ENCODE measurements at regions not wholly inside any gene's neighbourhood (a gene's known extent, or its start where the extent isn't known, plus 50 kb on each side); places are given as distances from the start of the nearest gene placed in this dataset.
"Not testable (repeated sequence)": the region's sequence is repeated elsewhere in the genome, so short reads cannot be mapped to it uniquely, and the experiment has no call there.

DNA sequence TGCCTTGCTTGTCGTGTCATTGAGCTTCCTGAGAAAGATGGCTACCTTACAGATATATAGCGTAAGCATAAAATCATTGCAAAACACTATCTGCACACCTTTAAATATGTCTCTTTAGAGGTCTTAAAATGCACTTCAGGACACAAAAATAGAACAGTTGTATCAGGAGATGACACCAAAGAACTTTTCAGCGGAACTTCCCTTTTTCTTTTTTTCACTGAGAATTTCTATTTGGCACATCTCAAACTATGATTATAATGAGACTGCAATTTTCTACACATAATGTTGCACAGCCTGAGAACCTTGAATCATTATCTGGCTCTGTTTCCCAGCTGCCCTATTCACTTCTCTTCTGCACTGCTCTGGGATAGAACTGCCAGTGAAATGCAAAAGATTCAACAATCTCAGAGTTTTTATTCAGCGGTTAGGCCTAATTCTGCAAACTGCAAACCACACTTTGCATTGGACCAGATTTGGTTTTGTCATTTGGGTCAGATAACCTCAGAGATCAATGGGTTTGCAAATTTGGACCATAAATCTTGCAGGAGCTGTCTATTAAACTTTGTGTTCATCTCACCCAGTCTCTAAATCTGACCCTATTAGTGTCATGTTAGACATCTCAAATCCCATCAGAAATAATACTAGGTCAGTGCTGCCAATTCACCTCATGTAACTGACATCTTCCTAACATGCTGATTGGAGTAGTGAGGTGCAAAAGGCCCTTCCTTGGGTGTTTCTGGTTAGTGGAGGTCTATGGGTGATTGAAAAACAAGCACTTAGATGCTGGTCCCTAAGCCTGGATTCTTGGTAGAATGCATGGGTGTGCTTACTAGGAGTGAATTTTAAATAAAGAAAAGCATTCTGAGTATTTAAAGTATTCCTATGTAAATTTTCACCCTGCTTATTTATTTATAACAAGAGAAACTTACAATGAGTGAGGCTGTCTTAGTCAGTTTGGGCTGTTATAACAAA lies 382.7 kb downstream of the UTRN start:
- H3K9ac ChIP-seq (ENCODE audit: low read depth, low read length) = no peak overlapping the region
- peaks cover 3% of the 10 kb centered on the region for H3K4me1 ChIP-seq (ENCODE audit: insufficient read depth, low read length)
- H3K36me3 ChIP-seq (ENCODE audit: insufficient read depth, low read depth, low read length) = no peaks in the 10 kb centered on the region
- no peak overlapping the region for H3K27ac ChIP-seq (ENCODE audit: low read length)
- no peaks in the 10 kb centered on the region; the same call in 1 of the 2 replicates for H3K9me3 ChIP-seq (ENCODE audit: insufficient read depth, low read depth, low read length)
- H3K4me3 ChIP-seq (ENCODE audit: low read length) = no peak overlapping the region
- no peaks in the 10 kb centered on the region for H3K27me3 ChIP-seq (ENCODE audit: insufficient read depth, low read length)

DNA sequence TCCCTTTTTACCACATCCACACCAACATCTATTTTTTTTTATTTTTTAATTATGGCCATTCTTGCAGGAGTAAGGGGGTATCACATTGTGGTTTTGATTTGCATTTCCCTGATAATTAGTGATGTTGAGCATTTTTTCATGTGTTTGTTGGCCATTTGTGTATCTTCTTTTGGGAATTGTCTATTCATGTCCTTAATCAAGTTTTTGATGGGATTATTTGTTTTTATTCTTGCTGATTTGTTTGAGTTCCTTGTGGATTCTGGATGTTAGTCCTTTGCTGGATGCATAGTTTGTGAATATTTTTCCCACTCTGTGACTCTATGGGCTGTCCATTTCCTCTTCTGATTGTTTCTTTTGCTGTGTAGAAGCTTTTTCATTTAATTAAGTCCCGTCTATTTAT lies 385.1 kb downstream of the UTRN start:
- H3K9me3 ChIP-seq (ENCODE audit: insufficient read depth, low read depth, low read length) = peaks cover 14% of the 10 kb centered on the region; the same call in 1 of the 2 replicates
- H3K27me3 ChIP-seq (ENCODE audit: insufficient read depth, low read length); H3K36me3 ChIP-seq (ENCODE audit: insufficient read depth, low read depth, low read length); H3K9ac ChIP-seq (ENCODE audit: low read depth, low read length); H3K27ac ChIP-seq (ENCODE audit: low read length); H3K4me1 ChIP-seq (ENCODE audit: insufficient read depth, low read length); H3K4me3 ChIP-seq (ENCODE audit: low read length): not testable (repeated sequence)

DNA sequence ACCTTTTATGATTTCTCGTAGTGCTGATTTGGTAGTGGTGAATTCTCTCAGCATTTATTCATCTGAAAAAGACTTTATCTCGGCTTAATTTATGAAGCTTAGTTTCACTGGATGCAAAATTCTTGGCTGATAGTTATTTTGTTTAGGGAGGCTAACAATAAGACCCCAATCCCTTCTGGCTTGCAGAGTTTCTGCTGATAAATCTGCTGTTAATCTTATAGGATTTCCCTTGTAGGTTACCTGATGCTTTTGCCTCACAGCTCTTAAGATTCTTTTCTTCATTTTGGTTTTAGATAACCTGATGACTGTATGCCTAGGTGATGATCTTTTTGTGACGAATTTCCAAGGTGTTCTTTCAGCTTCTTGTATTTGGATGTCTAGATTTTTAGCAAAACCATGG lies 388.7 kb downstream of the UTRN start:
- Histone ChIP-seq H3K9ac (ENCODE audit: low read depth, low read length) (no peak overlapping the region), H3K4me3 (ENCODE audit: low read length) (no peak overlapping the region), H3K4me1 (ENCODE audit: insufficient read depth, low read length) (no peaks in the 10 kb centered on the region), H3K27me3 (ENCODE audit: insufficient read depth, low read length) (no peaks in the 10 kb centered on the region), H3K36me3 (ENCODE audit: insufficient read depth, low read depth, low read length) (no peaks in the 10 kb centered on the region), H3K9me3 (ENCODE audit: insufficient read depth, low read depth, low read length) (peaks cover 14% of the 10 kb centered on the region; the same call in 1 of the 2 replicates), H3K27ac (ENCODE audit: low read length) (no peak overlapping the region)

DNA sequence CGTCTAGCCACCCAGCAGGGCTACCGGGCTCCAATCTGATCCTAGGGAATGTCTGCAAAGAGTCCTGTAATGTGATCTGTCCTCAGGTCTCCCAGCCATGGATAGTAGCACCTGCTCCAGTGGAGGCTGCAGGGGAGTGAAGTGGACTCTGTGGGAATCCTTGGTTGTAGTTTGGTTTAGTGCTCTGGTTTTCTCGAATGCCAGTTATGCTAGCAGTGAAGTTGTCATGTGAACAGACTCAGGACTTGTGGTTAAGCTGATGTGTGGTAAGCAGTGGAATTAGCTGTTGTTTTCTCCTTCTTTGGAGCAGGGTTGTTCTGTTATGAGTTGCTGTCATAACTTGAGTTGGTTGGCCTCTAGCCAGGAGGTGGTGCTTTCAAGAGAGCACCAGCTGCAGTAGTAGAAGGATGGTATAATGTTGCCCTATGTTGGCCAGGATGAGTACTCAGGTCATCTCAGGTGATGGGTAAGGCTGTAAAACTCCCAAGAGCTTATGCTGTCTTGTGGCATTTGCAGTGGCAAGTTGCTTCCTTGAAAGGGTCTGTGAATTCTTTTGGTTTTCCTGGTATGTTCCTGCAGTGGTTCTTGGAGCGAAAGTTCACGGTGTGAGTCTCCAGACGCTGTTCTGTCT lies 390.2 kb downstream of the UTRN start:
- Histone ChIP-seq H3K4me1 (ENCODE audit: insufficient read depth, low read length) (no peaks in the 10 kb centered on the region), H3K9ac (ENCODE audit: low read depth, low read length) (no peak overlapping the region), H3K27ac (ENCODE audit: low read length) (no peak overlapping the region), H3K36me3 (ENCODE audit: insufficient read depth, low read depth, low read length) (peaks cover 1% of the 10 kb centered on the region), H3K4me3 (ENCODE audit: low read length) (no peak overlapping the region), H3K27me3 (ENCODE audit: insufficient read depth, low read length) (no peaks in the 10 kb centered on the region), H3K9me3 (ENCODE audit: insufficient read depth, low read depth, low read length) (peaks cover 14% of the 10 kb centered on the region; the same call in 1 of the 2 replicates)

DNA sequence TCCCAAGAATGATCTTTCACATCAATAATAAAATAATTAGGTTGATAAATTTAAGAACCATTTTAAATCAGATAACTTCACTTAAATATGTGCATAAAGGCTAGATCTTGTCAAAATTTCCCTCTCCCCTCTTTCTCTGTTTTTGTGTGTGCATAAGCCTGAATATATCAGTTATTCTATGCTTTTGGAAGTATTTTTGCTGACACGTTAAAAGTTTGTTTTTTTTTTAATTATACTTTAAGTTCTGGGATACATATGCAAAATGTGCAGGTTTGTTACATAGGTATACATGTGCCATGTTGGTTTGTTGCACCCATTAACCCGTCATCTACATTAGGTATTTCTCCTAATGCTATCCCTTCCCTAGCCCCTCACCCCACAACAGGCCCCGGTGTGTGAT lies 391.2 kb downstream of the UTRN start:
- H3K9ac ChIP-seq (ENCODE audit: low read depth, low read length); H3K4me3 ChIP-seq (ENCODE audit: low read length); H3K27ac ChIP-seq (ENCODE audit: low read length); H3K36me3 ChIP-seq (ENCODE audit: insufficient read depth, low read depth, low read length); H3K4me1 ChIP-seq (ENCODE audit: insufficient read depth, low read length); H3K27me3 ChIP-seq (ENCODE audit: insufficient read depth, low read length): not testable (repeated sequence)
- peaks cover 14% of the 10 kb centered on the region; the same call in 1 of the 2 replicates for H3K9me3 ChIP-seq (ENCODE audit: insufficient read depth, low read depth, low read length)

DNA sequence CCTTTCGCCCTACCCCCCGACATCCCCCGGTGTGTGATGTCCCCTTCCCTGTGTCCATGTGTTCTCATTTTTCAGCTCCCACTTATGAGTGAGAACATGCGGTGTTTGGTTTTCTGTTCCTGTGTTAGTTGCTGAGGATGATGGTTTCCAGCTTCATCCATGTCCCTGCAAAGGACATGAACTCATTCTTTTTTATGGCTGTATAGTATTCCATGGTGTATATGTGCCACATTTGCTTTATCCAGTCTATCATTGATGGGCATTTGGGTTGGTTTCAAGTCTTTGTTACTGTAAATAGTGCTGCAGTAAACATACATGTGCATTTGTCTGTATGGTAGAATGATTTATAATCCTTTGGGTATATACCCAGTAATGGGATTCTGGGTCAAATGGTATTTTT lies 392.1 kb downstream of the UTRN start:
- not testable (repeated sequence) for H3K4me3 ChIP-seq (ENCODE audit: low read length); H3K27me3 ChIP-seq (ENCODE audit: insufficient read depth, low read length); H3K36me3 ChIP-seq (ENCODE audit: insufficient read depth, low read depth, low read length); H3K4me1 ChIP-seq (ENCODE audit: insufficient read depth, low read length); H3K9ac ChIP-seq (ENCODE audit: low read depth, low read length); H3K27ac ChIP-seq (ENCODE audit: low read length)
- peaks cover 14% of the 10 kb centered on the region; the same call in 1 of the 2 replicates for H3K9me3 ChIP-seq (ENCODE audit: insufficient read depth, low read depth, low read length)

DNA sequence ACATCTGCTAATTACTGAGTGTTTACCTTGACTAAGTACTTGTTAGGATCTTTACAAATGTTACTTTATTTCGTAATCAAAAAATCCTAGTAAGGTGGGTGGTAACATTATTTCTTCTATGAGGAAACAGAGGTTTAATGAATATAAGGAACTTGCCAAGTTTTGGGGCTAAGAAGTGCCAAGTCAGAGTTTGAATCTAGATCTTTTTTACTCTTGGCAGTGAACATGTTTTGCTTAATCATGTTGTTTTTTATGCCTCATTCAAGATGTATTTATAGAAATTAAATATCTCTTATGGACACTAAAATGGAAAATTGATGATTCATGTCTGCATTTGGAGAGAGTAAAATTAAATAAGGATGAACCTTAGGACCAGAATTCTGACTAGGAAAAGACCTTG lies 393.7 kb downstream of the UTRN start:
- Histone ChIP-seq H3K9ac (ENCODE audit: low read depth, low read length) (no peak overlapping the region), H3K36me3 (ENCODE audit: insufficient read depth, low read depth, low read length) (peaks cover 8% of the 10 kb centered on the region), H3K4me1 (ENCODE audit: insufficient read depth, low read length) (no peaks in the 10 kb centered on the region), H3K4me3 (ENCODE audit: low read length) (no peak overlapping the region), H3K27me3 (ENCODE audit: insufficient read depth, low read length) (no peaks in the 10 kb centered on the region), H3K27ac (ENCODE audit: low read length) (no peak overlapping the region), H3K9me3 (ENCODE audit: insufficient read depth, low read depth, low read length) (peaks cover 7% of the 10 kb centered on the region; the same call in 1 of the 2 replicates)

DNA sequence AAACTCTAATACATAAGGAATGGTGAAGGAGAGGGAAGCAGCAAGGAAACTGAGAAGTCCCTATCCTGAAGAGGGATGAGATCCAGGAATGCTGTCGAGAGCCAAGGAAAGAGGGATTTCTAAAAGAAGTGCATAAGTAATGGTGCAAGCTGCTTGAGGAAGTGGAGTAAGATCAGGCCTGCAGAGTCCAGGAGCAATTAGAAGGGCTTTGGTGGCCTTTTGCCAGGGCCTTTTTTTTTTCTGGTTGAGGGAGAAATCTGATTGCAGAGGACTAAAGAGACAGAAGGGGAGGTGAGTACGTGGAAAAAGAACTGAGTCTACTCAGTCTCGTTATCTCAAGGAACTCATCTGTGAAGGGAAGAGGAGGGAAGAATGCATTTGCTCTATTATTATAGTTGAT lies 396.2 kb downstream of the UTRN start:
- no peaks in the 10 kb centered on the region for H3K27me3 ChIP-seq (ENCODE audit: insufficient read depth, low read length)
- no peak overlapping the region for H3K9ac ChIP-seq (ENCODE audit: low read depth, low read length)
- peaks cover 8% of the 10 kb centered on the region for H3K36me3 ChIP-seq (ENCODE audit: insufficient read depth, low read depth, low read length)
- H3K27ac ChIP-seq (ENCODE audit: low read length) = no peak overlapping the region
- no peak overlapping the region for H3K4me3 ChIP-seq (ENCODE audit: low read length)
- no peaks in the 10 kb centered on the region for H3K9me3 ChIP-seq (ENCODE audit: insufficient read depth, low read depth, low read length)
- H3K4me1 ChIP-seq (ENCODE audit: insufficient read depth, low read length) = 0 out of 2 replicates have a peak, but pooled peaks cover 1% of the 10 kb centered on the region

DNA sequence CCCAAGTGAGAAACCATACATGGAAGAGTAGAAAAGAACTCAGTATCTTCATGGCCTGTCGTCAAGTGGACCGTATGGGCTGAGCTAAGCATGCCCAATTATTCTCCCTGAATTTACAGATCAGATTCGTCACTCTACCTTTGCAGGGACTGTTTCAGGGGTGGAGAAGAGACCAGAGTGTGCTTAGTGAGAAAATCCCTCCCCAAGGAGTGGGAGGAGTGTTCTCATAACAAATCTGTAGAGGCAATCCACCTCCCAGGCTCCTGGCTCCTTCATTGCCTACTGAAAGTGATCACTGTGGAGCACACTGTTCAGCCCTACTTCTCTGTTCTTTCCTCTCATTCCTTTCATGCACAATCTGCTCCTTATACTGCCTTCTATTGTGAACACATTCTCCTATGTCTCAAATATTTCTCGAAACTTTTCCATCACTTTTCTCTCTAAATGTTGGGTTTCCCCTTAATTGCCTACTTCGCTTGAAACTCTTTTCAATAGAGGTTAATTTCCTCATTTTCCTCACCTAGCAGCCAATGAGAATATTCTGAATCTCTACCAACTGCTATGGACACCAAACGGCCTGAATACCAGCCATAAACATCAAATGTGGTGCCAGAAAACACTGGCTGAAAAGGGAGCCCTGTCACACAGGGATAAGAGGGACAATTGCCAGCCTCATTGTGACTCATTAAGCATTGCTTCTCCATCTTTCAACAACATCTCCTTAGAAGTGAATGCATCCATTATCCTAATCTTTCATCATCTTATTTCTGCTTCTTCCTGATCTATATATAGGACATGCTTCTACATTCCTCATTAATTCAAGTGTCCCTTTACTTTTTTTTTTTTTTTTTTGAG lies 398.3 kb downstream of the UTRN start:
- H3K27ac ChIP-seq (ENCODE audit: low read length) = no peak overlapping the region
- no peak overlapping the region for H3K4me3 ChIP-seq (ENCODE audit: low read length)
- no peak overlapping the region for H3K9ac ChIP-seq (ENCODE audit: low read depth, low read length)
- H3K4me1 ChIP-seq (ENCODE audit: insufficient read depth, low read length) = 0 out of 2 replicates have a peak, but pooled peaks cover 10% of the 10 kb centered on the region
- peaks cover 8% of the 10 kb centered on the region for H3K36me3 ChIP-seq (ENCODE audit: insufficient read depth, low read depth, low read length)
- H3K27me3 ChIP-seq (ENCODE audit: insufficient read depth, low read length) = no peaks in the 10 kb centered on the region
- H3K9me3 ChIP-seq (ENCODE audit: insufficient read depth, low read depth, low read length) = peaks cover 4% of the 10 kb centered on the region; the same call in 1 of the 2 replicates

DNA sequence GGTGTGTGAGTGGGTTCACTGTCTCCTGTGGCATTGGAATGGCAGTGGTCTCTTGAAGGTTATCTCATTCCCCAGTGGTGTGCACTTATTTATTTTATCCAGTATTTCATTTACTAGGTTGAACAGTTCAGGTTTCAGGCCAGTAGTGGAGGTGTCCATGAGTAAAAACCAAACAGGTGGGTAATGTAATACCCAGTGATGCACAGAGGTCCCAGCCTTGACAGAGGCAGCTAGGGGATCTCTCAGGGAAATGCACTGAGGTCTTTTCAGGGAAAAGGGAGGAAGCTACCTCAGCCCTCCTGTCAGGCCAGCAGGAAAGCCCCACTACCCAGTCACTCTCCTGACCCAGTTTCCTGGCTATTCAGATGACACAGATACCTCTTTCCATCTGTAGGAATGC lies 403.6 kb downstream of the UTRN start:
- Histone ChIP-seq H3K9ac (ENCODE audit: low read depth, low read length) (no peak overlapping the region), H3K36me3 (ENCODE audit: insufficient read depth, low read depth, low read length) (peaks cover 4% of the 10 kb centered on the region; the same call in 1 of the 2 replicates), H3K27ac (ENCODE audit: low read length) (no peak overlapping the region), H3K27me3 (ENCODE audit: insufficient read depth, low read length) (no peaks in the 10 kb centered on the region), H3K4me1 (ENCODE audit: insufficient read depth, low read length) (peaks cover 14% of the 10 kb centered on the region; the same call in 1 of the 2 replicates), H3K4me3 (ENCODE audit: low read length) (no peak overlapping the region), H3K9me3 (ENCODE audit: insufficient read depth, low read depth, low read length) (peaks cover 11% of the 10 kb centered on the region)

DNA sequence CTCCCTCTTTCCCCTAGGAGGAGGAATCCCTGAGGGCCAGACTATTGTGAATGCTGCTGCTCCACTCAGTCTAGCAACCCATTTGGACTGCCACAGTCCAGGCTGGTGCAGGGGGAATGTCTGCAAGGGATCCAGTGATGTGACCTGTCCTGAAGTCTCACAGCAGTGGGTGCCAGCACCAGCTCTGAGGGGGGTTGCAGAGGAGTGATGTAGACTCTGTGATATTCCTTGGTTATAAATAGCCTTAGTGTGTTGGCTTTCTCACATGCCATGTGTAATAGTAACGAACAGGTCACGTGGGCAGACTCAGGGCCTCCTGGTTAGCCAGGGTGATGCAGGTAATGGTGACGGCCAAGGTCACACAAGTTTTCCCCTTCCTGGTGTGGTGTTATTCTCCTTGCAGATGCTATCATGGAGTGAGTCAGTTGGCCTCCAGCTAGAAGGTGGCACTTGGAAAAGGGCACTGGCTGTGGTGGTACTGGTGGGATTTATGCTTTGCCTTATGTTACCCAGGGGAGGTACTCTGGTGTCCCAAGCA lies 404.4 kb downstream of the UTRN start:
- Histone ChIP-seq H3K27me3 (ENCODE audit: insufficient read depth, low read length) (no peaks in the 10 kb centered on the region), H3K4me3 (ENCODE audit: low read length) (no peak overlapping the region), H3K9ac (ENCODE audit: low read depth, low read length) (no peak overlapping the region), H3K9me3 (ENCODE audit: insufficient read depth, low read depth, low read length) (peaks cover 11% of the 10 kb centered on the region), H3K27ac (ENCODE audit: low read length) (no peak overlapping the region), H3K4me1 (ENCODE audit: insufficient read depth, low read length) (peaks cover 14% of the 10 kb centered on the region; the same call in 1 of the 2 replicates), H3K36me3 (ENCODE audit: insufficient read depth, low read depth, low read length) (peaks cover 4% of the 10 kb centered on the region; the same call in 1 of the 2 replicates)

Measured in iPS-20b (cell line).